ENCODE measurements at regions not wholly inside any gene's neighbourhood (a gene's known extent, or its start where the extent isn't known, plus 50 kb on each side); places are given as distances from the start of the nearest gene placed in this dataset.

DNA sequence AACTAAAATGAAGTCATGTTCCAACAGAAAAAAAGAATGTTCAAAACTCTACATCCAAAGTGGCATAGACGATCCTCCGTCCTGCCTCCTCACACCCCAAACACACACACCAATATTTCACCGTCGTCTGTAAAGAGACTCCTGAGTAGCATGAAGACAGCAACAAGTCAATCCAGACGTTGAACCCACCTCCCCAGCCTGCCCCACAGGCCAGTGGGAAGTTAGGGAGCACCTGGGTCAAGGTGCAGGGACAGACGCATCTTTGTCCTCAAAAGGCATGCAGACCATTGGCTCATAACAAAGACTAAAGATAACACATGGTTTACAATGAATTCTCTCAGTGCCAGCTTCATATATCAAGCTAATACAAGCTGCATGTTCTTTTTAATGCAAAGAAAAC is 396.5 kb downstream of the TCERG1L start:
- TF ChIP-seq EZH2 (IDR thresholded peaks at IDR 0.05; ENCODE audit: insufficient read depth, poor library complexity, severe bottlenecking), result no peak
- no peak for TF ChIP-seq EZH2phosphoT487 (IDR thresholded peaks at IDR 0.05; ENCODE audit: insufficient read depth, low read depth)

Measured in GM23248 (cell line).